SJSA1 (cell line): ENCODE measurements at regions not wholly inside any gene's neighbourhood (a gene's known extent, or its start where the extent isn't known, plus 50 kb on each side); places are given as distances from the start of the nearest gene placed in this dataset.

Experiments used
- DNase-seq, 2 experiments: peaks; one replicate each; pipeline ENCODE4 v3.0.0-alpha.2; 2015 to 2020; ENCODE audit warnings: low spot score in 2 of 2, low read depth in 1 of 2
- H3K27ac ChIP-seq: fragments of 250-450 bp; sonication (Bioruptor Pico); 2 replicates; pipeline ENCODE4 v1.5.1; 2020; ENCODE audit warnings: mild to moderate bottlenecking, moderate library complexity
- H3K27me3 ChIP-seq: fragments of 250-450 bp; sonication (Bioruptor Pico); replicated peaks from 2 replicates; pipeline ENCODE4 v1.5.1; 2020; ENCODE audit warnings: mild to moderate bottlenecking, moderate library complexity
- H3K36me3 ChIP-seq: fragments of 250-450 bp; sonication (Bioruptor Pico); 2 replicates; pipeline ENCODE4 v1.5.1; 2020; ENCODE audit warnings: mild to moderate bottlenecking
- H3K4me1 ChIP-seq: fragments of 250-450 bp; sonication (Bioruptor Pico); replicated peaks from 2 replicates; pipeline ENCODE4 v1.6.1; 2021; ENCODE audit warnings: mild to moderate bottlenecking
- H3K4me3 ChIP-seq: fragments of 250-450 bp; sonication (Bioruptor Pico); 2 replicates; pipeline ENCODE4 v1.5.1; 2020; ENCODE audit warnings: mild to moderate bottlenecking
- H3K9me3 ChIP-seq: fragments of 250-450 bp; sonication (Bioruptor Pico); replicated peaks from 2 replicates; pipeline ENCODE4 v1.5.1; 2020; ENCODE audit warnings: mild to moderate bottlenecking

DNA sequence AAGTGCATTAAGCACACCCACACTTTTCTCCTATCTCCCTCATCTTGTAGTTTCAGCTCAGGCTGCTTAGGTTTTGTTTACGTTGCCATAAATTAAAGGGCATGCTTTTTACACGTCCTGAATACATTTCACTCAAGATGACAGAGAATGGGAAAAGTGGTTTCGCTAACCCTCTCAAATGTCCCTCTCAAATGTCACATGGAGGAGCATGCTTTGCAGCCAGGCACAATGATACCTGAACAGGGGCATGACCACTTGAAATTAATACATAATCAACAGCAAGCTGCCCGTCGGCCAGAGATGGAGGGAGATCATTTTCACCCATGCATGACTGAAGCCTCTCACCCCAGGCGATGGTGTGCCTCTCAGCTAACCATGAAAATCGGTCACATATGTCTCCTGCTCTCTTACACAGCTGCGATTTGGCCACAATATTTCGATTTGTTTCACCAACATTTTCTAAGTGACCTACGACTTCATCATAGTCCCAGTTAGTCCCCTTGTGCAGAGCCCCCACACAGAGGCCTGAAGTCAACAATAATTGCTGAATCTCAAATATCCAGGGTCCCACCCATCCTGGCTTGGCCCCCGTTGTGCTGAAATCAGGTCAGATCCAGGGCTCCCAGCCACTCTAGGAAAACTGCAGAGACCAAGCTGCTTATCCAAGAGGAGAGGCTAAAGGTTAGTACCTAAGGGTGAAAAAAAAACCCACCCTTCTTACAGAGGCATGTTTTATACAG, 373.9 kb upstream of the NFE2L3 start:
- Histone ChIP-seq H3K36me3 (no peaks in the 10 kb centered on the region), H3K4me1 (peaks cover 3% of the 10 kb centered on the region; the same call in 1 of the 2 replicates), H3K27me3 (no peaks in the 10 kb centered on the region), H3K4me3 (no peak overlapping the region), H3K27ac (no peak overlapping the region), H3K9me3 (no peaks in the 10 kb centered on the region)
- DNase-seq = no peak

DNA sequence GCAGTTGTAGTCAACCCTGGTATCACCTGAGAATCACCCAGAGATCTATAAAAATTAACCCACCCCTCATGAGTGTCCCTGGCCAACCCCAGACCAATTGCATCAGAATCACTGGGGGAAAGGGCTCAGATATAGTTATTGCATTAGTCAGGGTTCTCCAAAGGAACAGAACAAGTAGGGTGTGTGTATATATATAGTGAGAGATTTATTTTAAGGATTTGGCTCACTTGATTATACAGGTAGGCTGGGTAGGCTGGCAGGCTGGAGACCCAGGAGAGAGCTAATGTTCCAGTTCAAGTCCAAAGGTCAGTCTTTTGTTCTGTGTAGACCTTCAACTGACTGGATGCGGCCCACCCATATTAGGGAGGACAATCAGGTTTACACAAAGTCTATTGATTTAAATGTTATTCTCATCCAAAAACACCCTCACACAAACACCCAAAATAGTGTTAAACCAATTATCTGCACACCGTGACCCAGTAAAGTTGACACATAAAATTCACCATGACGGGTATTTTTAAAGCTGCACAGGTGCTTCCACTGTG, 372.9 kb upstream of the NFE2L3 start:
- no peak for DNase-seq
- H3K36me3 ChIP-seq = no peaks in the 10 kb centered on the region
- peaks cover 3% of the 10 kb centered on the region; the same call in 1 of the 2 replicates for H3K4me1 ChIP-seq

GRCh38 chr7:25780904-25781303, 371.1 kb upstream of the NFE2L3 start:
- Histone ChIP-seq H3K9me3 (no peaks in the 10 kb centered on the region), H3K27me3 (no peaks in the 10 kb centered on the region), H3K27ac (no peak overlapping the region), H3K4me3 (no peak overlapping the region), H3K4me1 (peaks cover 8% of the 10 kb centered on the region), H3K36me3 (no peaks in the 10 kb centered on the region)
- DNase-seq = no peak

More for the DNA sequence above, 372.9 kb upstream of the NFE2L3 start:
- Histone ChIP-seq H3K27me3 (no peaks in the 10 kb centered on the region), H3K27ac (no peak overlapping the region), H3K9me3 (no peaks in the 10 kb centered on the region), H3K4me3 (no peak overlapping the region)

- Histone ChIP-seq H3K36me3 (no peaks in the 10 kb centered on the region), H3K27me3 (no peaks in the 10 kb centered on the region), H3K4me1 (peaks cover 16% of the 10 kb centered on the region), H3K9me3 (no peaks in the 10 kb centered on the region), H3K27ac (no peak overlapping the region), H3K4me3 (no peak overlapping the region)
- no peak for DNase-seq
Observed at GRCh38 chr7:25781704-25782103, 370.3 kb upstream of the NFE2L3 start.

- Histone ChIP-seq H3K27ac (peak overlapping the region; percentile 39), H3K9me3 (no peaks in the 10 kb centered on the region), H3K4me1 (peaks cover 39% of the 10 kb centered on the region), H3K4me3 (no peak overlapping the region), H3K27me3 (no peaks in the 10 kb centered on the region), H3K36me3 (no peaks in the 10 kb centered on the region)
- DNase-seq = peak in 1 of 2 experiments; percentile 86
Observed at GRCh38 chr7:25786936-25787335, 365.1 kb upstream of the NFE2L3 start.

DNA sequence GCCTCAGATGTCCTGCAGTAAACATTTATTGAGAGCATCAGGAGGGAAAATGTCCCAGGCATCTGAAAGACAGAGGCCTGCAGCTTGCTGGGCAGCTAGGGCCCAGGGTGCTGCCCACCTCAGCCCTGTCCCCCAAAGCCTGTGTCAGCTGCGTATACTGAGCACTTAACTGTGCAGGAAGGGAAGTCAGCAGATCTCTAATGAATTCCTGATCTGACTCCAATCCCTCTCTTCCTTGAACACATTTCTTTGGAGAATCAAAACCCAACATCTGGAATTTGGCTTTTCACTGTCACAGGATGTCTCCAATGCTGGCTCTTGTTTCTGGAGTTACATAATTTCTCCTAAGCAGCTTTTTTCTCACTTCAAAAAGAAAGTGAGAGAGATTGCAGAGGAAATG, 364.7 kb upstream of the NFE2L3 start:
- H3K4me3 ChIP-seq = no peak overlapping the region
- no peaks in the 10 kb centered on the region for H3K9me3 ChIP-seq
- no peak for DNase-seq
- no peaks in the 10 kb centered on the region for H3K36me3 ChIP-seq
- peak overlapping the region; percentile 39 for H3K27ac ChIP-seq
- H3K27me3 ChIP-seq = no peaks in the 10 kb centered on the region
- H3K4me1 ChIP-seq = peaks cover 39% of the 10 kb centered on the region

GRCh38 chr7:25788371-25788770, 363.6 kb upstream of the NFE2L3 start:
- no peaks in the 10 kb centered on the region for H3K9me3 ChIP-seq
- peaks cover 39% of the 10 kb centered on the region for H3K4me1 ChIP-seq
- no peaks in the 10 kb centered on the region for H3K36me3 ChIP-seq
- no peaks in the 10 kb centered on the region for H3K27me3 ChIP-seq
- no peak overlapping the region for H3K27ac ChIP-seq
- DNase-seq = no peak
- no peak overlapping the region for H3K4me3 ChIP-seq

DNA sequence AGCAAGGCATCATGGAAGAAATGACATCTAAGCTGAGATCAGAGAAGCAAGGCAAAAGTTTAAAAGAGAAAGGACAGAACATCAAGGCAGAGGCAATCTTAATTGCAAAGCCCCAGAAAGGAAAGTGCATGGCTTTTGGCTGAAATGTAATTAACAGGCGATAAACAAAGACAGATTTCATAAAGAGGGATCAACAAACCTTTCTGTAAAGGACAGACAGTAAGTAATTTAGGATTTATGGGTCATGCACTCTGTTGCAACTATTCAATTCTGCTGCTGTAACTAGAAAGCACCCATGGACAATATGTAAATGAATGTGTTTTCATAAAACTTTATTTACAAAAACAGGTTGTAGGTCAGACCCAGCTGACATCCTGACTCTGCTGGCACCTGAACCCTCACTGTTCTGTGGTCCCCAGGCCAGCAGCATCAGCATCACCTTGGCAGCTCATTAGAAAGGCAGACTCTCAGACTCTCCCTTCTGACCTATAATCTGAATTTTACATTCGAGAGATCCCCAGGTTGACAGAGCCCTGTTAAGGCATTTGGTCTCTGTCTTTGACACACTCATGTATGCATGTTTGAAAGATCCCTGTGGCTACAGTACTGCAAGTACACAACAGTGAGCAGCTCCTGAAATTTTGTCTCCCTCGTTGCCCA, 362.9 kb upstream of the NFE2L3 start:
- no peaks in the 10 kb centered on the region for H3K9me3 ChIP-seq

GRCh38 chr7:25789701-25790640, 362.0 kb upstream of the NFE2L3 start:
- H3K27ac ChIP-seq = no peak overlapping the region
- H3K36me3 ChIP-seq = no peaks in the 10 kb centered on the region
- no peak for DNase-seq
- no peaks in the 10 kb centered on the region for H3K27me3 ChIP-seq
- no peak overlapping the region for H3K4me3 ChIP-seq
- H3K9me3 ChIP-seq = no peaks in the 10 kb centered on the region
- H3K4me1 ChIP-seq = peaks cover 42% of the 10 kb centered on the region

More for the DNA sequence above, 362.9 kb upstream of the NFE2L3 start:
- H3K4me1 ChIP-seq = peaks cover 39% of the 10 kb centered on the region
- H3K36me3 ChIP-seq = no peaks in the 10 kb centered on the region
- H3K27ac ChIP-seq = no peak overlapping the region
- no peaks in the 10 kb centered on the region for H3K27me3 ChIP-seq
- no peak overlapping the region for H3K4me3 ChIP-seq
- no peak for DNase-seq

DNA sequence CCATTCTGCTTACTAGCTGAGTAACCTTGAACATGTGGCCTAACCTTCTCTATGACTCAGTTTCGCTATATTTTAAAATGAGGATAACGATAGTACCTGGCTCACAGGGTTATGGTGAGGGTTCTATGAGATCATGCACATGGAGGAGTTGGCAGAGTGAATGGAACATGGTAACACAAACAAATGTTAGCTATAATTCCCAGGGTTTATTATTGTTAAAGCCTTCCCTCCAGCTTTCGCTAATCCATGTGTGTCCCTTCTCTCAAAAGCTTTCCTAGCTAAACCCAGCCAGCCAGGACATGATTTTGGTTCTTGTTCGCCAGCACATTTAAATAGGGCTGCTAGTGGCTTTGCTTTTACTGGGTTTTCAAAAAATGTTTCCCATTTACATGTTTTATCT, 361.0 kb upstream of the NFE2L3 start:
- H3K27ac ChIP-seq = no peak overlapping the region
- peaks cover 45% of the 10 kb centered on the region for H3K4me1 ChIP-seq
- H3K36me3 ChIP-seq = no peaks in the 10 kb centered on the region
- no peaks in the 10 kb centered on the region for H3K9me3 ChIP-seq
- H3K4me3 ChIP-seq = no peak overlapping the region
- DNase-seq = no peak
- no peaks in the 10 kb centered on the region for H3K27me3 ChIP-seq

DNA sequence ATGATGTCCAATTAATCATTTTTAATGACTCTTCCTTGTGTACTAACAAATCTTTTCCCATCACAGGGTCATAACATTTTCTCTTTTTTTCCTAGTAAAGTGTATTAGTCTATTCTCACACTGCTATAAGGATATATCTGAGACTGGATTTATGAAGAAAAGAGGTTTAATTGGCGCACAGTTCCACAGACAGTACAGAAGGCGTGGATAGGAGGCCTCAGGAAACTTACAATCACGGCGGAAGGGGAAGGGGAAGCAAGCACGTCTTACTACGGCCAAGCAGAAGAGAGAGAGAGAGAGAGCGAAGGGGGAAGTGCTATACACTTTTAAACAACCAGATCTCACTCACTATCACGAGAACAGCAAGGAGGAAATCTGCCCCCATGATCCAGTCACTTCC, 359.4 kb upstream of the NFE2L3 start:
- Histone ChIP-seq H3K36me3 (no peaks in the 10 kb centered on the region), H3K4me1 (peaks cover 30% of the 10 kb centered on the region), H3K27me3 (no peaks in the 10 kb centered on the region), H3K9me3 (no peaks in the 10 kb centered on the region), H3K27ac (no peak overlapping the region), H3K4me3 (no peak overlapping the region)
- DNase-seq = no peak

DNA sequence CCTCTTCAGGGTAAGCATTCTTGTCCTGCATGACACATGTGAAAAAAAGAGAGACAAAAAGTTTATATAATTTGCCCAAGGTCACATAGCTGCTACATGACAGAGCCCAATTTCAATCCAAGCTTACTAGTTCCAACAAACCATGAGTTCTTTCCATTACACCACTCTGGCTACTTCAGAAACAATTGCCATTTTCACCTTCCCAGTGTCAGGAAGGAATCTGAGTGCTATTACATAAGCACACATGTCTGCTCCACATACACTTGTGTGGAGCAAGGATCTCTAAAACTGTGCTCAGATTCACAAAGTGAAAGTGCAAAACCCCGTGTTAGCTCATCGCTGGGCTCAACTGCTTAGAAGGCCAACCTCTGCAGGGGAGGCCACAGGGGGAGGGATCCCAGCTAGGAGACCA, 356.2 kb upstream of the NFE2L3 start:
- H3K27me3 ChIP-seq = no peaks in the 10 kb centered on the region
- peak overlapping the region; percentile 56 for H3K27ac ChIP-seq
- H3K36me3 ChIP-seq = no peaks in the 10 kb centered on the region
- H3K9me3 ChIP-seq = no peaks in the 10 kb centered on the region
- DNase-seq = peak in 1 of 2 experiments; percentile 69
- peaks cover 22% of the 10 kb centered on the region for H3K4me1 ChIP-seq
- no peak overlapping the region for H3K4me3 ChIP-seq

- Histone ChIP-seq H3K4me3 (no peak overlapping the region), H3K36me3 (no peaks in the 10 kb centered on the region), H3K4me1 (peaks cover 33% of the 10 kb centered on the region), H3K27ac (no peak overlapping the region), H3K27me3 (no peaks in the 10 kb centered on the region), H3K9me3 (no peaks in the 10 kb centered on the region)
- DNase-seq = no peak
Observed at GRCh38 chr7:25798344-25798743, 353.7 kb upstream of the NFE2L3 start.
